Thyroid gland (tissue), 4 donors: ENCODE measurements at regions not wholly inside any gene's neighbourhood (a gene's known extent, or its start where the extent isn't known, plus 50 kb on each side); places are given as distances from the start of the nearest gene placed in this dataset.

ENCODE experiments used
- POLR2A ChIP-seq, 2 donors: fragments of 450-650 bp; IDR thresholded peaks; one replicate each; pipeline ENCODE4 v1.6.1; 2017; ENCODE audit warnings: antibody characterized with exemption in 2 of 2, mild to moderate bottlenecking in 2 of 2, moderate library complexity in 1 of 2
- TF ChIP-seq, protein P1 (sequence below), 6 experiments: fragments of 200-600 bp in 3 of 6; fragments of 450-650 bp in 3 of 6; sonication (generic) in 3 of 6; IDR thresholded peaks; one replicate each; pipeline ENCODE4 v1.5.1; 2016 to 2019; ENCODE audit warnings: antibody characterized with exemption in 6 of 6, mild to moderate bottlenecking in 2 of 6, inconsistent platforms in 1 of 6, moderate library complexity in 1 of 6

GRCh38 chr16:51753467-51754127, 602.5 kb upstream of the SALL1 start:
- TF ChIP-seq POLR2A (IDR thresholded peaks at IDR 0.05) = no peak
- TF ChIP-seq, protein P1, sequence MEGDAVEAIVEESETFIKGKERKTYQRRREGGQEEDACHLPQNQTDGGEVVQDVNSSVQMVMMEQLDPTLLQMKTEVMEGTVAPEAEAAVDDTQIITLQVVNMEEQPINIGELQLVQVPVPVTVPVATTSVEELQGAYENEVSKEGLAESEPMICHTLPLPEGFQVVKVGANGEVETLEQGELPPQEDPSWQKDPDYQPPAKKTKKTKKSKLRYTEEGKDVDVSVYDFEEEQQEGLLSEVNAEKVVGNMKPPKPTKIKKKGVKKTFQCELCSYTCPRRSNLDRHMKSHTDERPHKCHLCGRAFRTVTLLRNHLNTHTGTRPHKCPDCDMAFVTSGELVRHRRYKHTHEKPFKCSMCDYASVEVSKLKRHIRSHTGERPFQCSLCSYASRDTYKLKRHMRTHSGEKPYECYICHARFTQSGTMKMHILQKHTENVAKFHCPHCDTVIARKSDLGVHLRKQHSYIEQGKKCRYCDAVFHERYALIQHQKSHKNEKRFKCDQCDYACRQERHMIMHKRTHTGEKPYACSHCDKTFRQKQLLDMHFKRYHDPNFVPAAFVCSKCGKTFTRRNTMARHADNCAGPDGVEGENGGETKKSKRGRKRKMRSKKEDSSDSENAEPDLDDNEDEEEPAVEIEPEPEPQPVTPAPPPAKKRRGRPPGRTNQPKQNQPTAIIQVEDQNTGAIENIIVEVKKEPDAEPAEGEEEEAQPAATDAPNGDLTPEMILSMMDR (IDR thresholded peaks at IDR 0.05) = no peak
